ENCODE measurements at regions not wholly inside any gene's neighbourhood (a gene's known extent, or its start where the extent isn't known, plus 50 kb on each side); places are given as distances from the start of the nearest gene placed in this dataset.

DNA sequence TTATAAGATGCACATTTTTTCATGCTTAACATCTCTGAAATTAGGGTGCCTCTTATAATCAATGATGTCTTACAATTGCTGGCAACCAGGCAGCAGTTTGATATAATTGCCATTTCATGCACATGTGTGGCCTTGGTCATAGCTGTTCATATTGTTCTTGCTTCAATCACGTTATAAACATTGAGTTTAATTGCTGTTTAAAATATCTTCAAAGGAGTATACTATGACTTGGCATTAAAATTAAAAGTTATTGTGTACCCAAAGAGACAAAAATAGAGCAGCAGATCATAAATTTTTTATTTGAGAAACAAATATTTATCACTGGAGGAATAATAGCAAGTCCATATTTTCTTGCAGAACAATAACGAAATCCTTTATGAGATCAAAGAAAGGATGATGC, 325.5 kb downstream of the LMX1A start:
- no peak for DNase-seq (ENCODE audit: low read depth in 2 of 2)

DNA sequence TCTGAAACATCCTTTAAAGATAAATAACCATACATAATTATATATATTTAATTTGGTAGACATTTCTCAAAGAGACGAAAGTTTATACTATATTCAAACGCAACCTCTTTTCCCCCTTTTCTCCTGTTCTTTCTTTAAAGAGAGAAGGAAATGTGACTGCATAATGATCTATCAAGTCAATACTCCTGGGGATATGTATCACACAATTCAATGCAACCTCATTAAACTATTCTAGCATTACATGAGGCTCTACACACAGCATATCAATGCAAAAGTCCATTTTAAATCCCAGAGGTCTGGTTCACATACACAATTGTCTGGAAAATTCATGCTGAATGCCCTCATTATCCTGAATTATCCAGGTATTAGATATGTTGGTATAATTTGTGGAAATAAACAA, 330.7 kb downstream of the LMX1A start:
- DNase-seq (ENCODE audit: low read depth in 2 of 2), result no peak

DNA sequence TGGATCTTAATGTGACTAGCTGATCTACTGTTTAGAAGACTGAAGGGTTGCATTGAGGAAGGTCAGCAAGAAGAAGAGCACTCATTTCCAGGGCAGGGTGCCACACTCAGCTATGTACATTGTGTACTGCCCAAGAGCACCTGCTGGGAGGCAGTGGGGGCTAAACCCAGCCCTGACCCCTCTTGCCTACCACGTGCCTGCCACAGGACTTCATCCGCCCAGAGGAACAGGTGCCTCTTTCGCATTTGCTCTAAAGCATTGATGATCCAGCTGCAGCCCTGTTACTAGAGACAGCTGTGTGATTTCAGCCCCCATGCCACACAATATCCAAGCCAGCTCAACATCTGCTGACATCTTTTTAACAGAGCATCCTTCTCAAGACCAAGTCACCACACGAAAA, 341.8 kb downstream of the LMX1A start:
- no peak for DNase-seq (ENCODE audit: low read depth in 2 of 2)

DNA sequence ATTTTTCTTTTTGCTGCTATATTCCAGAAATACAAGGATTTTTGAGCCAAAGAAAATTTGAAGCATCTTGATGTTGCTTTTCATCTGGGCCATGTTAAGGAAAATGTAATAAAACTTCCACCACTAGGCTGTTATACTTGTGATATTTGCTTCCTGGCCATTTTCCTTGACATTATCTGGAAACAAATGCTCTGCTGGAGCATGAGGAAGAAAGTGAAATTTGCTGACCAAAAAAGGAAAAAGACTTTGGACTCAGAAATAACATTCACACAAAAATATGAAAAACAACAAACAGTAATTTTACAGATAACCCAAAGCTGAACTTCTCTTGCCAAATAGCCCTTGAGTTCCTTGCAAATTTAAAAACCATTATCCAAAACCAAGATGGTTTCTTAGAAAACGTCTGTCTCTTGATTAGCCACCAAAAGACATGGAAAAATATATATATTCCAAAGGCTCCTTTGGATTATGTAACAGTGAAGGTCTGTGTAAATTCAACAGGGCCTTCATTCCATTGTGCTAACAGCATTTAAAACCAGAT, 344.5 kb downstream of the LMX1A start:
- DNase-seq (ENCODE audit: low read depth in 2 of 2), result no peak

DNA sequence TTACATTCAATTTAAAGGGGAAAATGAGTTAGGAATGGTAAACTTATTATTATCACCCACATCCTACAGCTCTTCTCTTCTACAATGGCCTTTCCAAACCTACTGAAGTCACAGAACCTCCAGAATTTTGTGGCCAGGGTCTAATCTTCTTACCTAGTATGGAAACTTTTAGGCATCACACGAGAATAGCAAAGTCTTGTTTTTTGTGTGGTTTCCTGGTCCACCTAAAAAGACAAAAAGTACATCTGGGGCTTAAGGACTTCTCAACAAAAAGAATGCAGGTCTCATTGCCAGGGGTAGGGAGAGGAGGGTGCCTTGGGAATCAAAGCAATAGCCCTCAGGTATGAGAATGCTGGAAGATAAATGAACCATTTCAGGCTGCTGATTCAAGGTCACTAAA, 345.3 kb downstream of the LMX1A start:
- no peak for DNase-seq (ENCODE audit: low read depth in 2 of 2)

DNA sequence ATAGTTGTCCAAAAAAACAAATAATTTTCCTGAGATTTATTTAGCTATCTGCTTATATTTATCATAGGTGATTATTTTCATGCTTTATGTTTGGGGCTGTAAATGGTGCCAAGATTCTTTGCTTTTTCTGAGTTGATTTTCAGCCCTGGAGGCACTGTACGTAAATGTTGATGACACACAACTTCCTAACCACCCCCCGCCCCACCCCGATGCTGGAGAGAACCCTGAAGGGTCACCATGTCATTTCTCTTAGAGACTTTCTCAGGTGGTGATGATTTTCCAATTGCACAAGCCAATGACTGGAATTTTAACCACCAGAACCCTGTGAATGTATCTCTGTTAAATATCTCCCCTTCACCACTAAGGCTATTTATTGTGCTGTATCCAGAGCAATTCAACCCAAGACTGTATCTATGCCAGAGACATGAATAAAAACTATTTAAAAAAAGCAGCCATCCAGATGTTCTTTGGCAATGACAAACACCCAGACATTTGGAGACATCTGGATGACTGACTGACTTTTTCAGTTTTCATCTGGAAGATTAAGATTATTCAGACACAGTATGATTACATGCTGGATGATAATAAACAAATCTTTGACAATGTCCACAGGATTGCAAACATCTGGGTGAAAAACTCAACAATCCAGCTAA, 346.0 kb downstream of the LMX1A start:
- DNase-seq (ENCODE audit: low read depth in 2 of 2), result no peak

DNA sequence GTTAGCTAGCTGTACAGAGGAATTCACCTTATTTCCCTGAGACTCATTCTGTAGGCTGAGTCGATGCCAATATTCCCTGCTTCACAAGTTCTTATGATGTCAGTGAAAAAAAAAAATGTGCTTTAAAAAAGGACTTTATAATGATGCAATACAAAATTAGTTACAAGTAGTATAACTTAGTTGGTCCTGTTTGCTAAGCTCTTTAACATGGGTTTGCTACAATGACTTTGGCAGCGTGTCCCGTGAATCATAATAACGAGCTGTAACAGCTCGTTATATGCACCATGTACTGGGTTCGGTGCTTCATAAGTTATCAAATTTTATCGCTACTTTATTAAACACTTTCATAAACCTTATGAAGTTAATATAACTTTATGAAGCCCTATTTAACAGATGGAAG, 349.7 kb downstream of the LMX1A start:
- DNase-seq (ENCODE audit: low read depth in 2 of 2), result no peak

DNA sequence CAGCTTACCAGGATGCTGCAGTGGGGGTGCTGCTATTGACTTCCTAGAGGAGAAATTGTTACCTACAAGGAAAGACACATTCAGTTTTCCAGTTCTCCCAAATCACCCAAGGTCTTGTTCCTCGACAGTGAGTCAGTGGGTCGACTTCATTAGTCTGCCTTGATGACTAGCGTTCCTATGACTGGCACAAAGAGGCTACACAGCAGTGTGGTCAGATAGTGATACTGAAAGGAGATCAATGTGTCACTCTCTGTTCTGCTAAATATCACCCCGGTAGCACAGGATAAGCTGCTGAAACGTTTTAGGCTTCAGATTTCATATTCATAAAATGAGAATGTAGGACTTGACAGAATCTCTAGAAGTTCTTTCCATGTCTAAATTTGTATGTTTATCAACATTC, 357.4 kb downstream of the LMX1A start:
- no peak for DNase-seq (ENCODE audit: low read depth in 2 of 2)

DNA sequence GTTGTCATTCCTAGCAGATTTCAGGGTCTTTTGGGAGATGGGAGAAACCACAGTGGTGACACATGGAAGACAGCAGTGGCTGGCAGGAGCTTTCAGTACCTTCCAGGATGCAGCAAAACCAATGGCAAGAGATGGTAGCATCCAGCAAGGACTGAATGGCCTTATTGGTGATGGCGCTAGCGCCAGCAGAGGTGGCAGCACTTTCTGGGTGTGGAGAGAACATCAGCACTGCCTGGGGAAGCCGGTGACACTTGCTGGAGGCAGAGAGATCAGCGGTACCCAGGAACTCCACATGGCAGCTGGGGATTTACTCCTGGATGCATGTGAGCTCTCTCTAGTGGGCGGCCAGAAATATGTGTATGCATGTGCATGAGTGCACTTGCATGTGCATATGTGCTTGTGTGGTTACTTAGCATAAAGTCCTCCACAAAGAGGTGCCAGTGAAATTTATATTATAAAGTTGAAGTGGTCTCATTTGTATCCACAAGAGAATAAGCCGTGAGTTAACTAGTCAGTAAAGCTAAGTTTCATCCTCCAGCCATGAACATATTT, 364.7 kb downstream of the LMX1A start:
- no peak for DNase-seq (ENCODE audit: low read depth in 2 of 2)

DNA sequence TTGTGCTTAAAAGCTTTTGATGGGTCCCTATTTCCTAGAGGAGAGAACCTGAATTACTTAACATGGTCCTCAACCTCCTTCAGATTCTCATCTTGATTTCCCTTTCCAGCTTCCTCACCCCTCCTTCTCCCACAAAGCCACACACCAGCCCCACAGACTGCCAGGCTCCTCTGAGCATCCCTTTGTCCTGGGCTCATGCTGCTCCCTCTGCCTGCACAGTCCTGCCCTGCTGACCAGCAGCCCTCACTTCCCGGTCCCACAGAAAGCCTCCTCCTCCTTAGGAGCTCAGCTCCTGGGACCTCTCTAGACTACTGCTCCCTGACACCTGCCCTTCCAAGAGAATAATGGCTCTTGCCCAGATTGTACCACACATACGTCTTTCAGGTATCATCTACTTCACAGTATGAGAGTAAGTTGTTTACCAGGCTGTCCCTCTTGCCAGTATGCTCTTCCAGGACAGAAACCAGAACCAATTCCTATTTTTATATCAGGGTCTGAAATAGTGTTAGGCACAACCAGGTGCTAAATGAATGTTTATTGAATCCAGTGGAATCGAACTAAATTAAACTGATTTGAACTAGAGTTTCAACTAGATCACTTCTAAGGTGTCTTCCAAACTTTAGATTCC, 373.4 kb downstream of the LMX1A start:
- DNase-seq (ENCODE audit: low read depth in 2 of 2), result no peak

DNA sequence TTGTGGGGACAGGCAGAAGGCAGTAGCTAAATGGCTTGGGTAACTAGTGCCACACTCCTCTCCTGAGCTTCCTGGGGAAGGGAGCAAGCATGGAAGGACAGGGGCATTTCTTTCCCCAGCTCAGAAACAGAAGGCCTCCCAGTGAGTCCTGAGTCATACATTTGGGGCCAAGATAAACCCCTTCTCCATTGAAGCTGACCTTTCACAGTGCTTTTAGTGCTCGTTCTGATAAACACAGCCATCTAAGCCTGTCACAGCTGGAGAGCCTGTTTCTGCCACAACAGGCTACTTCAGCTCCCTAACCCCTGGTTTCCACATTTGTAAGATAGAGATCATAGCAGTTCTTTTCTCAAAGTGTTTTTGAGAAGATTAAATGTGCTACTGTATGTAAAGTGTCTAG, 374.0 kb downstream of the LMX1A start:
- no peak for DNase-seq (ENCODE audit: low read depth in 2 of 2)

DNA sequence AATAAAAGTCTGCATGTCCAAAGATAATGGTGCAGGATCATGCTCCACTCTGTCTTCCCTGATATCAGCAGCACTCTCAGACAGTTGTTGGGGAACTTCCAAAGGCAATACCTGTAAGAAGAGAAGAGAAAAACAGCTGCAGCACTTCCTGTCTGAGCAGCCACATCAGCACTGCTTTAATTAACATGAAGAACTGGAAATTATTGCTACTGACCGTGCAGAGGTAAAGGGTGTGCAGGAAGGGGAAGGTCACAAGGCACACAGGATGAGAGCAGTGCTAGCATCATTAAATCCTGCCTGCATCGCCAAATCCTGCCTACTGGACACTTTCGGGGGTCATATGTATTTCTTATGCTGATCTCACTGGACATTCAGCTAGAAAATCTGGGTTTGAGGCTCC, 379.0 kb downstream of the LMX1A start:
- no peak for DNase-seq (ENCODE audit: low read depth in 2 of 2)

DNA sequence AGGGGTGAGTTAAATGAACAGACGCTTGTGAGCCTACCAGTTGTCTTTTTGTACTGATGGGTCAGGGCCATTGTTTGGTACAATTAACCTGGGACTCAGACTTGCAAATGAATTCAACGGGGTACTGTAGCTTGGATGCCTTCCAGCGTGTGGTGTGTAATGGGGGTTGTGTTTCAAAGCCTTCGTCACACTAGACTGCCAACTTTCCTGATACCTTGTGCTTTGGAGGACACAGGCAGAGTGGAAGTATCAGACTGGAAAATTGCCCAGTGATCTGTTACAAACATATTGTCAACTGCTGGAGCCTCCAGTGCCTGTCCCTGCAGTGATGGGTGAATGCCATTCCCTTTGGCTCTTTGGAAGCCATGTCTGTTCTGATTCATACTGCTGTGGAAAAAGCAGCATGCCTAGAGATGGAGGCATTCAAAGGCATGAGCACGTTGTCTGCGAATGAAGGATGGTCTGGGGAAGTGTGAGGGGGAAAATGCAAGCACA, 384.5 kb downstream of the LMX1A start:
- DNase-seq (ENCODE audit: low read depth in 2 of 2), result no peak

DNA sequence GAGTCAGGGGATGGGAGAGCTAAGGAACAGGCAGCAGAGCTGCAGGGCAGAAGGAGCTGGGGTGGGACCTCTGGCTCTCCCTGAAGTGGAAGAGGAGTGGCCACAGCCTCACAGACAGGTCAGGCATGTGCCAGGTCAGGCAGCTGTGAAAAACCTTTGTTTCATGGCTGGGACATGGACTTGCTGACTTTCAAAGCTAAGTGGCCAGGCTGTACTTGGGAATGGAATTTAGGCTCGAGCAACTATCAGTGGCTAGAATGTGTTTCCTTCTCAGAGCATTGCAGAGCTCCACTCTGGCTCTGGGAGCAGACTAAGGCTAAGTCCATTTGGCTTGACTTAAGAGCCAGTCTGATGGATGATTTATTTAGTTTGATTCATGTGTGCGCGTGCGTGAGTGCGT, 385.1 kb downstream of the LMX1A start:
- no peak for DNase-seq (ENCODE audit: low read depth in 2 of 2)

DNA sequence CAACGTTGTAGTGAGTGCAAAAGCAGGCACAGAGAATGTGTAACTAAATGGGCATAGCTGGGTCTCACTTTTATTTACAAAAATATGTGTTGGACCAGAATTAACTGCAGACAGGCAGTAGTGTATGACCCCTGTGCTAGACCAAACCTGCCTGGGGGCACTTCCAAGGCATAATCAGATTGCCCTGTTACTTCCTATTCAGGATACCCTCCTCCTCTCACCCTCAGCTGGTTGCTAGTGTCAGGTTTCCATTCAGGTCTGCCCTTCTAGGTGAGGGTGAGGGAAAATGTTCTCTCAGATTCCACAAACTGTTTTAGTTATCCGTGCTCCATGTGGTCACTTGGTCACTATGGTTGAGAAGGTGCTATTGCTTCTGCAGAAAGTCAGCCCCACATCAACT, 387.3 kb downstream of the LMX1A start:
- DNase-seq (ENCODE audit: low read depth in 2 of 2), result no peak

DNA sequence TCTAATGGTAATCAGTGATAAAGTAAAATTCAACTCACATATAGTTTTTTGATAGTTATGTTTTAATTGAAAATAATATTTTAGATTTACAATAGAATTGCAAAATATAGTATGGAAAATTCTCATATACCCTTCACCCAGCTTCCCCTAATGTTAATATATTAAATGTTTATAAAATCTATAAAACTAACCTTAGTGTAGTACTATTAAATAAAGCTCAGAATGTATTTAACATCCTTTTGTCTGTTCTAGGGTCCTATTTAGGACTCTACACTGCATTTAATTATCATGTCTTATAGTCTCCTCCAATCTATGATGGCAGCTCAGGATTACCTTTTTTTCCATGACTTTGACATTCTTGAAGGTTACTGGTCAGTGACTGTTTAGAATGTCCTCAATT, 389.2 kb downstream of the LMX1A start:
- no peak for DNase-seq (ENCODE audit: low read depth in 2 of 2)

DNA sequence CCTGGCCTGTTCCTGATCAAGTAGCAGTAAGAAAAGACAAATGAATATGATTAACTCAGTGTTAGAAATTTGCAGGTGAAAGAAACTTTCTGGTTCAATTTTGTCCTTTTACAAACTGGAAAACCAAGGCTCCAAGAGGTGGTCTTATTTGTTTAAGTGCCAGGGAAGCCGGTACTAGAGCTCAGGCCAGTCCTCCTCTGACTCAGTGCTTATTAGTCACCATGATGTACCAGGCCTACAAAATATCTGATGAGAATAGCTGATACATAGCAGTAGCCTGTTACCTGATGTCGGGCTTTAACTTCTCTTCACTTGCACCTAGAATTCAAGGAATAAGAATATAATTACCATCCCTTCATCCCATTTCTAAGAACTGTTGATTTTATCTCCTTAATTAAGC, 394.8 kb downstream of the LMX1A start:
- no peak for DNase-seq (ENCODE audit: low read depth in 2 of 2)

DNA sequence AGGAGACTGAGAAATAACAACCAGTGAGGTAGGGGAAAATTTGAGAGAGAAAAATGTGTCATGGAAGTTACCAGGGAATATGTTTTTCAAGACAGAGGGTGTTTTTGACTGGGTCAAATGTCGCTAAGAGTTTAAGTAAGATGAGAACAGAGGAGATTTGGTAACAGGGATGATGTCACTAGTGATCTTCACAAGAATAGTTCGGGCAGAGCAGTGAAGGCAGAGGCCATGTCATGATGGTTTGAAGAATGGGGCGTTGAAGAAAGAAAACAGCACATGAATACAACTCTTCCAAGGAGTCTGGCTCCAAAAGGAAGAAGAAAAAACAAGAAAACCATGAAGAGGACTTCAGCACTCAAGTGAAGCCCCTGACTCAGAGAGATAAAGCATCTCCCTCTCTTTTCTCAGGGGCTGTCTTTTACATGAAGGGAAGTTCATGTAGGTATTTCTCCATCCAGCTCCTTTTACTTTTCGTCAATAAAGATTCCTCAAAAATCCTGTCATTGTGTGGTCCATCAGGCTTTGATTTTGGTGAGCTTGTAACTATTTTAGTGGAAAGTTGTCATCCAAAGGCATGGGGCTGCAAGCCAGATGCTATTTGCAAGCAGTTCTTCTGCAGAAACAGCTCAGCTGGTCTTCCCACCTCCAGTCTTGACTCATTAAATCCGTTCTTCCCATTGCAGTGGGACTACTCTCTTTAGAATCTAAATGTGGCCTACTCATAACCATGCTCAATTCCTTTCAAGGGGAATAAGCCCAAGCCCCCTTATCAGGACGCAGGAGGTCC, 397.3 kb downstream of the LMX1A start:
- DNase-seq (ENCODE audit: low read depth in 2 of 2), result no peak

DNA sequence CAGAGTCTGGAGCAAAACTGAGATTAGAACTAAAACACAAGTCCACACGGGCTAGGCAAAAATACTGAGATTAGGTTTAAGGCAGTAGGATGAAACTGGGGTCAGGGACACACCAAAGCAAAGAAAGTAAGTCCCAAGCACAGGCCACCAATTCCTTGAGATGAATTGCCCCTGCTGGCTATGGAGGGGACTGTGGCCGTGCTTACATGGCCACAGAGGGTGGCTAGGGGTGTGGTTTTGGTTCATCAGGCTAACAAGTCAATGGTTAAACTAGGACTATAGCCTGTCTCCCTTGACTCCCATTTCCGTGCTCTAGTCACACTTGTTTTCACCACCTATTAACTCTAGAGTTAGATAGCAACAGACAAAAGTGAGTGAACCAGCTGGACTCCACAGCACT, 394.8 kb downstream of the PBX1 start:
- DNase-seq (ENCODE audit: low read depth in 2 of 2), result no peak

DNA sequence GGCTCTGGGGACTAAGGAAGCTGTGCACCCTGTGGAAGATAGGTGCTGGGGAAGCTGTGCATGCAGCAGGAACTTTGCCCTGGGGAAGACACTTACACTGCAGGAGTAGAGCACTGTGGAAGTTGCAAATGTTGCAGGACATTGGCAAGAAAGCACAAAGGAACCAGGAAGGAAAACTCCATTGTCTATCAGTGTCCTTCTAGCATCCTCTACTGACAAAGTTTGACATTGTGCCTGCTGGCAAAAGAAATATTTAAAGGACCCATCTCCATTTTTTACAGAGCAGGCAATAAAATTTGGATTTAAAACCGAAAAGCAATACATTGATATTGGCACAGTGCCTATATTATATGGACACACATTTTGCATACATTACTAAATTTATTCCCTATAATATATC, 394.1 kb downstream of the PBX1 start:
- DNase-seq (ENCODE audit: low read depth in 2 of 2), result no peak

DNA sequence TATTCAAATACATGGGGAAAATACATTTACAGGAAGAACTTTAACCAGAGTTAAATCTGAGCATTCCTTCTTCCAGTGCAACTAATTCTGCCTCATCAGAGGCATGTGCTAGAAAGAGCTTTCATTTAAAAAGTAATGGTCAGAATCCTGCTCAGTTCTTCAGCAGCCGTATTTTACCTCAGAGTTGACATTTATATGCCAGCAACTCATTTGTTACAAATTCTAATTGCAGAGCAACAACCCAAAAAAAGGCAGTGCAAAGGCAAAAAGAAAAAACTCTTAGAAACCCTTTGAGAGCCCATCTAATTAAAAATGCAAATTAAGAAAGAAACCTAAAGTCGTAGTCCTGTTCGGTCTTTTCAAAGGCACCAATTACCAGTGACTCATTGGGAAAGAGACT, 392.5 kb downstream of the PBX1 start:
- no peak for DNase-seq (ENCODE audit: low read depth in 2 of 2)

DNA sequence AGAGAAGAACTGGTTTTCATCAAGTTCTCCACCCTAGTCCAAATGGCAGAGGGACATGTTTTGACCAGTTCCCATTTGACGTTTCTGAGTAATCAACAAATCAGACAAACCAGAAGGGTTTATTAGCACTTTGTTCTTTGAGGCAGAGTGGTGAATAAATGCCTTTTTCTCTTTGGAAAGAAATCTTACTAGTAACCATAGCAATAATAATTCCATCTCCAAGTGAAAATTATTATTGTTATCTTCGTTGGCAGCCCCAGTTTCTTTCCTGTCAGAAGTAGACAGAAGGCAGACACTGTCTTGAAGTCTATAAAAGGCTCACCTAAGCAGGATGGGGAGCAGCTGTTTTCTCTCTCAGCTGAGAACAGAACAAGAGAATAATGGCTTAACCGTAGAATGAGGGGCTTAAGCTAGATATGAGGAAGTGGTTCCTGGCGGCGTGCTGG, 391.6 kb downstream of the PBX1 start:
- DNase-seq (ENCODE audit: low read depth in 2 of 2), result no peak

All from stimulated activated CD8-positive, alpha-beta memory T cell treated with anti-CD3 and anti-CD28 coated beads, Interleukin-2, amount 100 ng/mL, for 48 hours (primary cell).